ENCODE measurements at regions not wholly inside any gene's neighbourhood (a gene's known extent, or its start where the extent isn't known, plus 50 kb on each side); places are given as distances from the start of the nearest gene placed in this dataset.

DNA sequence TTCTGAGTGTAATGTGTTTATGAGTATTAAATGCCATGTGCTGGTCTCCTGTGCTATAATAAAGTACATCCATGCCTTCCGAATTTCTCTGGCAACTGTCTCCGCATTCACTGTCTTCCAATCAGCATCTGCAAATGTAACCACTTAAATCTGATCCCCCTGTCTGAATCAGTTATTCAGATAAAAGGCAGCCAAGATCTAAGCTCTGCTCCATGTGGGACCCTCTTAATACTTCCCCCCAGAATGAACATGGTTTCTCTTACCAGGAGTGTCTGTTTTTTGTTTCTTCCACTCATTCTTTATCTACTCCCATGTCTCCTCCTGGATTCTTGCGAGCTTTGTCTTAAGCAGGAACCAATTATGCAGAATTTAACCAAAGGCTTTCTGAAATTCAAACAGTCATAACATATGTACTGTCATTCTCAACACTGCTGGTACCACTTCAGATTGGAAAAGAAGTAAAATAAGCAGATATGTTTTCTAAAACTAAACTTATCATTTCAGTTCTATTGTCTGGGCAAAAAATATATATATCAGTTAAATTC lies 996.7 kb upstream of the FLRT2 start:
- Histone ChIP-seq H3K9me3 (no peaks in the 10 kb centered on the region), H3K27ac (no peak overlapping the region), H3K36me3 (no peaks in the 10 kb centered on the region), H3K4me3 (no peak overlapping the region), H3K4me1 (ENCODE audit: insufficient read depth) (peaks cover 2% of the 10 kb centered on the region), H3K27me3 (no peaks in the 10 kb centered on the region)
- no peak for DNase-seq
- intact Hi-C loops (cut with DNase I): no loop called here
- TF ChIP-seq EP300 (IDR thresholded peaks at IDR 0.05) (no peak), POLR2A (IDR thresholded peaks at IDR 0.05) (no peak)
- TF ChIP-seq, protein P1, sequence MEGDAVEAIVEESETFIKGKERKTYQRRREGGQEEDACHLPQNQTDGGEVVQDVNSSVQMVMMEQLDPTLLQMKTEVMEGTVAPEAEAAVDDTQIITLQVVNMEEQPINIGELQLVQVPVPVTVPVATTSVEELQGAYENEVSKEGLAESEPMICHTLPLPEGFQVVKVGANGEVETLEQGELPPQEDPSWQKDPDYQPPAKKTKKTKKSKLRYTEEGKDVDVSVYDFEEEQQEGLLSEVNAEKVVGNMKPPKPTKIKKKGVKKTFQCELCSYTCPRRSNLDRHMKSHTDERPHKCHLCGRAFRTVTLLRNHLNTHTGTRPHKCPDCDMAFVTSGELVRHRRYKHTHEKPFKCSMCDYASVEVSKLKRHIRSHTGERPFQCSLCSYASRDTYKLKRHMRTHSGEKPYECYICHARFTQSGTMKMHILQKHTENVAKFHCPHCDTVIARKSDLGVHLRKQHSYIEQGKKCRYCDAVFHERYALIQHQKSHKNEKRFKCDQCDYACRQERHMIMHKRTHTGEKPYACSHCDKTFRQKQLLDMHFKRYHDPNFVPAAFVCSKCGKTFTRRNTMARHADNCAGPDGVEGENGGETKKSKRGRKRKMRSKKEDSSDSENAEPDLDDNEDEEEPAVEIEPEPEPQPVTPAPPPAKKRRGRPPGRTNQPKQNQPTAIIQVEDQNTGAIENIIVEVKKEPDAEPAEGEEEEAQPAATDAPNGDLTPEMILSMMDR (IDR thresholded peaks at IDR 0.05): no peak
- 81 to 89% (median 87%) methylated on average over 3 of the region's 3 CpGs for WGBS, 3 donors

DNA sequence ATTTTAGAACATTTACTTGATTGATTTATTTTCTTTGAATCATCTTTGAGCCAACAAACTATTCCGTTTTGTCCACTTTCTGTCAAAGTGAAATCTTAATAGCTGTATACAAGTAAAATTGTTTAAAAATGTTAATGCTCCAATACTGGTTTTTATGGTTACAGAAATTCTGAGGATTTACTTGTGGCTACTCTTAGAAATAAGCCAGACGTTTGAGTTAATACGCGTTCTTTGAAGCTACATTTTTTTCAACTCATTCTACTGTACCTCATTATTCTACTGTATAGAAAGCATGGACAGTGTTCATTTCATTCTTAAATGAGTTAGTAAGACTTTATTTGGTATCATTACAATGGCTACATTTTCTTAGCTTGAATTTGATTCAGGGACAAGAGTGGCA lies 996.2 kb upstream of the FLRT2 start:
- Histone ChIP-seq H3K9me3 (no peaks in the 10 kb centered on the region), H3K27ac (no peak overlapping the region), H3K27me3 (no peaks in the 10 kb centered on the region), H3K36me3 (no peaks in the 10 kb centered on the region), H3K4me3 (no peak overlapping the region), H3K4me1 (ENCODE audit: insufficient read depth) (peaks cover 2% of the 10 kb centered on the region)
- TF ChIP-seq POLR2A (IDR thresholded peaks at IDR 0.05) (no peak), EP300 (IDR thresholded peaks at IDR 0.05) (no peak)
- TF ChIP-seq, protein P1 (IDR thresholded peaks at IDR 0.05): no peak
- WGBS, 3 donors: 94 to 97% (median 94%) methylated on average over 4 of the region's 4 CpGs
- no peak for DNase-seq
- intact Hi-C loops (cut with DNase I): no loop called here

DNA sequence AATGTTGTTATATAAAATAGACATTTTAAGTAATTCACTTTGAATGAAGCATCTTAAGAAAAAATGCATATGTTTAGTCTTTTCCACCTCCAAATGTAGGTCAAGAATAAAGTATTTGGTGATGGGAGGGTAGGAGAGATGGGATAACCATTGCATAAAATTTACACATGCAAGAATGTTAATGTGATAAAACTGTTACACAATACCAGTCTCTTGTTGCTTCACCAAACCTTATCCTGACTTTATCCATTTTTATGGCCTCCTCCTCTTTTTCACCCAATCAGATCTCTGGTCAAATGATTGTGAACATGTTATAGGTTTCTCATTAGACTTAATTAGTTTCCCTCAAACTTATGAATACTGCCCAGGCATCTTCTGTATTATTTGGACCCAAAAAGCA lies 994.5 kb upstream of the FLRT2 start:
- Histone ChIP-seq H3K36me3 (no peaks in the 10 kb centered on the region), H3K27me3 (no peaks in the 10 kb centered on the region), H3K9me3 (no peaks in the 10 kb centered on the region), H3K4me3 (no peak overlapping the region), H3K27ac (no peak overlapping the region), H3K4me1 (ENCODE audit: insufficient read depth) (peaks cover 2% of the 10 kb centered on the region)
- no peak for DNase-seq
- intact Hi-C loops (cut with DNase I): no loop called here
- no peak for TF ChIP-seq POLR2A (IDR thresholded peaks at IDR 0.05)
- TF ChIP-seq, protein P1 (IDR thresholded peaks at IDR 0.05): no peak
- TF ChIP-seq EP300 (IDR thresholded peaks at IDR 0.05): no peak

DNA sequence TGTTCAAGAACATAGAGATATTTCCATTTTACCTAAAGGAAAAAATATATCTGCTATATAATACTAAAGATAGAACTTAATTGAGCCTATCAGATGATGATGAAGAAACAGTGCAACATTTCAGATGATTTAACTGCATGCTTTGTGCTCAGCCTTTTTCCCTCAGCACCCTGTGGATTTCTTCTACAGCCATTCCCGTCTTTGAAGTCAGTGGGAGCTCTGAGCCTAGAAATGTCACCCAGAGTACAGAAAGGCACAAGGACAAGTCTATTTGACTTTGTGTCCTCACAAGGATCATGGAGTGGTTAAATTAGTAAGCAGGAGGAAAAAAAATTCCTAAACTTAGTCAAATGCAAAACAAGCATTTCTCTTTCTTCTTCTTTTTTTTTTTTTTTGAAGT lies 994.0 kb upstream of the FLRT2 start:
- Histone ChIP-seq H3K4me3 (no peak overlapping the region), H3K27ac (no peak overlapping the region), H3K36me3 (no peaks in the 10 kb centered on the region), H3K27me3 (no peaks in the 10 kb centered on the region), H3K9me3 (no peaks in the 10 kb centered on the region), H3K4me1 (ENCODE audit: insufficient read depth) (peaks cover 2% of the 10 kb centered on the region)
- 86 to 94% (median 92%) methylated on average over 1 of the region's 1 CpG for WGBS, 3 donors
- intact Hi-C loops (cut with DNase I): no loop called here
- TF ChIP-seq, protein P1 (IDR thresholded peaks at IDR 0.05): no peak
- no peak for TF ChIP-seq EP300 (IDR thresholded peaks at IDR 0.05)
- TF ChIP-seq POLR2A (IDR thresholded peaks at IDR 0.05): no peak
- DNase-seq: no peak

All from ovary (tissue), 7 donors.